ENCODE measurements at regions not wholly inside any gene's neighbourhood (a gene's known extent, or its start where the extent isn't known, plus 50 kb on each side); places are given as distances from the start of the nearest gene placed in this dataset.

- no peak for DNase-seq (ENCODE audit: low read depth in 4 of 4, low spot score in 2 of 4)
These were observed 427.9 kb upstream of the DCN start for GRCh38 chr12:91610561-91610960.

GRCh38 chr12:91609283-91609682, 426.7 kb upstream of the DCN start:
- peak in 1 of 4 donors; percentile 7 for DNase-seq (ENCODE audit: low read depth in 4 of 4, low spot score in 2 of 4)

DNA sequence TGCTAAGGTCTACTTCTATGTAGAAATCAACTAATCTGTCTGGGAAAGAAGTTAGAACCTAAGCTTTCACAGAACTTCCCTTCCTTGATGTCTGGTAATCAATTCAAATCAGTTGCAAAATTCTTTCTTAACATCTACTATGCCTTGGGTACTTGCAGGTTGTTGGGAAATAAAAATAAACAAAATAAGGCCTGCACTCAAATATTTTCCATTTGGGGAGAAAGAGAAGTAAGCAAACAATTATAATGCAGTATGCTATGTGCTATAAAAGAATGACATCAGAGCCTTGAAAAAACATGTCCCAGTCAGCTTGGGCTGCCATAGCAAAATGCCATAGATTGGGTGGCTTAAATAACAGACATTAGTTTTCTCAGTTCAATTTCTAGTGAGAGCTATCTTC, 425.9 kb upstream of the DCN start:
- DNase-seq (ENCODE audit: low read depth in 4 of 4, low spot score in 2 of 4) = no peak

GRCh38 chr12:91606662-91607377, 424.2 kb upstream of the DCN start:
- no peak for DNase-seq (ENCODE audit: low read depth in 4 of 4, low spot score in 2 of 4)

- no peak for DNase-seq (ENCODE audit: low read depth in 4 of 4, low spot score in 2 of 4)
These were observed 422.3 kb upstream of the DCN start for GRCh38 chr12:91604897-91605296.

DNA sequence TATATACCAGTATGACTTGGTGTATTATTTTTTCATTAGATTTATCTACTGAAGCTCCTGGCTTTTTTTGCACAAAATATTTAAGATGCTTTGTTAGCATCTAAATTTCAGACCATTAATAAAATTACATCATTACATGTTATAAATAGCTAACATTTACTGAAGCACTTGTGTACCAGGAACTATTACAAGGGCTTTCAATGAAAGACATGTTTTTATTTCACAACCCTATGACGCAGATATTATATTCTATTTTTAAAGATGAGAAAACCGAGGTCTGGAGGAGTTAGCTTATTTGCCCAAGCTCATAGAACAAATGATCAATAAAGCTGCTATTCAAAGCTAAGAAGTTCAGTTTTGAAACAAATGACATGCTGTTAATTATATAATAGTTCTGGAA, 420.4 kb upstream of the DCN start:
- DNase-seq (ENCODE audit: low read depth in 4 of 4, low spot score in 2 of 4) = no peak

- no peak for DNase-seq (ENCODE audit: low read depth in 4 of 4, low spot score in 2 of 4)
These were observed 418.4 kb upstream of the DCN start for GRCh38 chr12:91601054-91601453.

- no peak for DNase-seq (ENCODE audit: low read depth in 4 of 4, low spot score in 2 of 4)
These were observed 412.1 kb upstream of the DCN start for GRCh38 chr12:91594715-91595114.

DNA sequence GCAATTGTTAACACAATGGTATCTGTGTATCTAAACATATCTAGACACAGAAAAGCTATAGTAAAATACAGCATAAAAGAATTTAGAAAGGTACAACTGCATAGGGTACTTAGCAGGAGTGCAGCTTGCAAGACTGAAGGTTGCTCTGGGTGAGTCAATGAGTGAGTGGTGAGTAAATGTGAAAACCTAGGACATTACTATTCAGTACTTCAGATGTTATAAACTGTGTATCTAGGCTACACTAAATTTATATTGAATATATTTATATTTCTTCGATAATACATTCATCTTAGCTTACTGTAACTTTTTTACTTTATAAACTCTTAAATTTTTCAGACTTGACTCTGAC, 409.0 kb upstream of the DCN start:
- DNase-seq (ENCODE audit: low read depth in 4 of 4, low spot score in 2 of 4) = no peak

DNA sequence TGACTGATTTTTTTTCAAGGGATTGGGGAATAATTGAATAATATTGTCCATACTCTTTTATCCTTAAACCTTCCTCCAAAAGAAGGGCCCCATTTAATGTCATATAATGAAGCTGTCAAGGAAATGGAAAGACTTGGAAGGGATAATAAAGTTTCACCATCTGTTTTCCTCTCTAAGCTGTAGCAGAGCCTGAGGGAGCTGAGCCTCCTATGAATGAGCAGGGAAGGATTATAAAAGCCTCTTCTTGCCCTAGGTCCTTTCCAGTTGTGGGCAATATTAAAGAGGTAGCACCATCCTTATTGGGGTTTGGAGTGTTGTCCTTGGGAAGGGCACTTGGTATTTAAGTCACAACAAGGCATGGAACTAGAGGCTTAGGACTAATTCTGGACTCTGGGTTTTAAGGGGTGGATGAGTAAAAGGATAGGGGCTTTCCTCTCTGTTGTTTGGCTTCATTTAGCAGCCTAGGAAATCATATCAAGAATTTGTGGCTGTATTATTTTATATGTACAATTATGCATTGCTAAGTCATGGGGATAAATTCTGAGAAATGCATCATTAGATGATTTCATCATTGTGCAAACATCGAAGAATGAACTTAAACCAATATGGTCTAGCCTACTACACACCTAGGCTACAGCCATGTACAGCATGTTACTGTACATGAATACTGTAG, 408.5 kb upstream of the DCN start:
- DNase-seq (ENCODE audit: low read depth in 4 of 4, low spot score in 2 of 4) = no peak

GRCh38 chr12:91588874-91589454, 406.3 kb upstream of the DCN start:
- DNase-seq (ENCODE audit: low read depth in 4 of 4, low spot score in 2 of 4) = no peak

GRCh38 chr12:91586015-91586414, 403.4 kb upstream of the DCN start:
- no peak for DNase-seq (ENCODE audit: low read depth in 4 of 4, low spot score in 2 of 4)

DNA sequence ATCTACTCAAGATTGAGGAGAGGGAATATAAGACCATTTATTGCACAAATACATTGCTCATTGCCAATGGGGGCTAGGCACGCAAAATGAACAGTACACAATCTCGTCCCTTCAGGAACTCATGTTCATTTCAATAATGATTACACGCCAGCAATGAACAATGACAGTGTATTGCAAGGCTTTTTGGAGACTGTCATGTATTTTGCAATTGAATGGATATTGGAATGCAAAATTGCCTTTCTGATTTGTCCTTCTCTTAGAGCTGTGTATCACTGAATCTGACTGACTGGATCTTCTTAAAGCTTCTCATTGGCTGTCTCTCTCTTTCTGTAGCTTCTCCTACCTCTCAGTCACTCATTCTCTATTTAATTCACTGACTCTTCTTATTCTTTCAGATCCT, 400.2 kb upstream of the DCN start:
- no peak for DNase-seq (ENCODE audit: low read depth in 4 of 4, low spot score in 2 of 4)

GRCh38 chr12:91579516-91580263, 397.1 kb upstream of the DCN start:
- no peak for DNase-seq (ENCODE audit: low read depth in 4 of 4, low spot score in 2 of 4)

DNA sequence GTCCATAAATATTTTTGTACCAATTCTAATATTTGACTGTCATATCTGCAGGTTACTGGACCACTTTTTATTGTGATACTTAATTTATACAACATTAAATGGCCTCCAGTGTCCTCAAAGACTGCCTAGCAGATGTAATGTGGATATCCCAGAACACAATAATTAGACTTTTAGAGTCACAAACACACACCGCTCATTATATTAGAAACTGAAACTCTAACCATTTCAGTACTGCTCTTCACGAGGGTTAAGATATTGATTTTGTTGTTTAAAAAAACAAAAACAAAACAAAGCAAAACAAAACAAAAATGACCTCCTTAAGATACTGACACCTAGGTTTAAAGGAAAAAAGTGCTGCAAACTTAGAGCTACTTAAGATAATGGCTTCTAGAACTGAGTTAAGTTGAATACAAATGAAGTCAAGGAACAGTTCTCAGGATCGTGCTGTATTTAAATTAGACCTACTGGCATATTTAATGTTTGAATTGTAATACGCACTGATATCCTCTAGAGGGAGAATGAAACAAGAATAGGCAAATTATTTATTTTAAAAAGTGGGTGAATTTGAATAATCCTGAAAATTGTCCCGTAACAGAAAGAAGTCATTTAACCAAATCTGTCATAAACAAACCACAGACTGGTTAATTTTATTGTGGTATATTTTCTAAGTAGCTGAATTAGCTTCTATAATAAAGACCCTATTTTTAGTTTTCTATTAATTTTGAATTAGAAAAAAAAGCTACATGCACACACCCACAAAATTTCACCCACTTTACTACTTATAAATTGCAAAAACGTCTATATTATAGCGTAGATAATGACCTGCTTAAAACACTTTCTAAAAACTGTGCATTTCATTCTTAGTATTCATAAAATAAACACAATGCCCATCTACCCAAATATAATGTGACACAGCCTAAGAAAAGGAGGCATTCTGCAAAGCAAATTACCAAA, 395.2 kb upstream of the DCN start:
- no peak for DNase-seq (ENCODE audit: low read depth in 4 of 4, low spot score in 2 of 4)

DNA sequence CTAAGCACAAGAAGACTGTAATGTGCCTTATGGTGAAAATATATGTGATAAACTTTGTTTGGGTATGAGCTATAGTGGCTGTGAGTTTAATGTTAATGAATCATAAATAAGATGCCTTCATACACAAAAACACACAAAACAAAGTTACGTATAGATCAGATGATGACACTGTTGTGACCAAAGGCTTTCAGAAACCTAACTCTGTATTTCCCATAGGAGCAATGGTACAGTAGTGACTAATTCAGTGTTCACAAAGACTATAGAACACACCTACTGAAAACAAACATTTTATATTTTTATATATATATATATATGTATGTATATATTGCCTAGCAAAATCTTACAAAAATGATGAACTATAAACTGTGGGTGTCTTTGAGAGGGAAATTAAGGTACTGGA, 393.8 kb upstream of the DCN start:
- no peak for DNase-seq (ENCODE audit: low read depth in 4 of 4, low spot score in 2 of 4)

- DNase-seq (ENCODE audit: low read depth in 4 of 4, low spot score in 2 of 4) = no peak
These were observed 393.0 kb upstream of the DCN start for GRCh38 chr12:91575630-91576029.

GRCh38 chr12:91574975-91575374, 392.4 kb upstream of the DCN start:
- DNase-seq (ENCODE audit: low read depth in 4 of 4, low spot score in 2 of 4) = no peak

- DNase-seq (ENCODE audit: low read depth in 4 of 4, low spot score in 2 of 4) = no peak
These were observed 391.8 kb upstream of the DCN start for GRCh38 chr12:91574391-91574790.

- DNase-seq (ENCODE audit: low read depth in 4 of 4, low spot score in 2 of 4) = no peak
These were observed 390.3 kb upstream of the DCN start for GRCh38 chr12:91572869-91573268.
